ENCODE measurements at regions not wholly inside any gene's neighbourhood (a gene's known extent, or its start where the extent isn't known, plus 50 kb on each side); places are given as distances from the start of the nearest gene placed in this dataset.

- no peak overlapping the region for H3K4me3 ChIP-seq (ENCODE audit: low read depth, low read length)
- H3K36me3 ChIP-seq (ENCODE audit: control insufficient read depth in 2 of 2, insufficient read depth in 1 of 2, low read length in 2 of 2), result no peaks in the 10 kb centered on the region
- no peak overlapping the region for H3K27ac ChIP-seq (ENCODE audit: extremely low read depth, low read depth, low read length)
- POLR2A ChIA-PET, result no interaction called here
- no peaks in the 10 kb centered on the region for H3K4me1 ChIP-seq (ENCODE audit: control insufficient read depth, insufficient read depth, low read length)
- TF ChIP-seq ZNF202 (tag by site-specific recombination; IDR thresholded peaks at IDR 0.05; ENCODE audit: borderline replicate concordance) (no peak), ZNF677 (tag by site-specific recombination; IDR thresholded peaks at IDR 0.05) (no peak), ZNF433 (tag by site-specific recombination; IDR thresholded peaks at IDR 0.05; ENCODE audit: low read depth) (no peak), YY1 (tag by site-specific recombination; IDR thresholded peaks at IDR 0.05) (no peak), IKZF3 (tag by site-specific recombination; IDR thresholded peaks at IDR 0.05) (no peak), ZNF302 (tag by site-specific recombination; IDR thresholded peaks at IDR 0.05; ENCODE audit: low read depth) (no peak)
- CTCF ChIA-PET, result interaction anchor here (0.6 kb wide), 1 partner anchor 418 kb away, joined by 4 read pairs; no protein-coding TSS in a partner anchor
- H3K9me3 ChIP-seq (ENCODE audit: control insufficient read depth, insufficient read depth, low read depth, low read length), result no peaks in the 10 kb centered on the region
These were observed 360.9 kb downstream of the TDRD15 start for GRCh38 chr2:21484643-21485042.

DNA sequence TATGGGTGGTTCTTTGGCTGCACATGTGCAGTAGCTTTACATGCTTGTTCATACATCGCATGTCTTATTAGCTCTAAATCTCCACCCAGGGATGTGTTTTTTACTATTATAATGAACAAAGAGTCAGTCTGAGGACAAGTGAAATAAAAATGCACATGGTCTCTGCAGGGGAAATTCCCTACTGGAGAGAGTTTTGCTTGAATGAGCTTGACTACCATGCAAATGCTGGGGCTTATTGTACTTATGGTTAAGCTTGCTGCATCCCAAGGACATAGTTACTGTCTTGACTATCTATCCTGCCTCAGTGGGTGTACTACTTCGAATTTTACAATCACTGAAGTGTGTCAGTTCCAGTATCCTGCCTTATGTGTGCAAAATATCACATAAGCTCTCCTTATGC, 362.7 kb downstream of the TDRD15 start:
- TF ChIP-seq ZNF626 (tag by site-specific recombination; IDR thresholded peaks at IDR 0.05), result no peak
- no peak for TF ChIP-seq ZNF174 (tag by site-specific recombination; IDR thresholded peaks at IDR 0.05)
- H3K36me3 ChIP-seq (ENCODE audit: control insufficient read depth in 2 of 2, insufficient read depth in 1 of 2, low read length in 2 of 2), result no peaks in the 10 kb centered on the region
- ChIA-PET POLR2A (no interaction called here), CTCF (no interaction called here)
- no peaks in the 10 kb centered on the region for H3K9me3 ChIP-seq (ENCODE audit: control insufficient read depth, insufficient read depth, low read depth, low read length)
- no peaks in the 10 kb centered on the region for H3K4me1 ChIP-seq (ENCODE audit: control insufficient read depth, insufficient read depth, low read length)
- no peak overlapping the region for H3K4me3 ChIP-seq (ENCODE audit: low read depth, low read length)
- no peak overlapping the region for H3K27ac ChIP-seq (ENCODE audit: extremely low read depth, low read depth, low read length)

- no peak for TF ChIP-seq GLIS2 (tag by site-specific recombination; IDR thresholded peaks at IDR 0.05)
- TF ChIP-seq, protein P1, sequence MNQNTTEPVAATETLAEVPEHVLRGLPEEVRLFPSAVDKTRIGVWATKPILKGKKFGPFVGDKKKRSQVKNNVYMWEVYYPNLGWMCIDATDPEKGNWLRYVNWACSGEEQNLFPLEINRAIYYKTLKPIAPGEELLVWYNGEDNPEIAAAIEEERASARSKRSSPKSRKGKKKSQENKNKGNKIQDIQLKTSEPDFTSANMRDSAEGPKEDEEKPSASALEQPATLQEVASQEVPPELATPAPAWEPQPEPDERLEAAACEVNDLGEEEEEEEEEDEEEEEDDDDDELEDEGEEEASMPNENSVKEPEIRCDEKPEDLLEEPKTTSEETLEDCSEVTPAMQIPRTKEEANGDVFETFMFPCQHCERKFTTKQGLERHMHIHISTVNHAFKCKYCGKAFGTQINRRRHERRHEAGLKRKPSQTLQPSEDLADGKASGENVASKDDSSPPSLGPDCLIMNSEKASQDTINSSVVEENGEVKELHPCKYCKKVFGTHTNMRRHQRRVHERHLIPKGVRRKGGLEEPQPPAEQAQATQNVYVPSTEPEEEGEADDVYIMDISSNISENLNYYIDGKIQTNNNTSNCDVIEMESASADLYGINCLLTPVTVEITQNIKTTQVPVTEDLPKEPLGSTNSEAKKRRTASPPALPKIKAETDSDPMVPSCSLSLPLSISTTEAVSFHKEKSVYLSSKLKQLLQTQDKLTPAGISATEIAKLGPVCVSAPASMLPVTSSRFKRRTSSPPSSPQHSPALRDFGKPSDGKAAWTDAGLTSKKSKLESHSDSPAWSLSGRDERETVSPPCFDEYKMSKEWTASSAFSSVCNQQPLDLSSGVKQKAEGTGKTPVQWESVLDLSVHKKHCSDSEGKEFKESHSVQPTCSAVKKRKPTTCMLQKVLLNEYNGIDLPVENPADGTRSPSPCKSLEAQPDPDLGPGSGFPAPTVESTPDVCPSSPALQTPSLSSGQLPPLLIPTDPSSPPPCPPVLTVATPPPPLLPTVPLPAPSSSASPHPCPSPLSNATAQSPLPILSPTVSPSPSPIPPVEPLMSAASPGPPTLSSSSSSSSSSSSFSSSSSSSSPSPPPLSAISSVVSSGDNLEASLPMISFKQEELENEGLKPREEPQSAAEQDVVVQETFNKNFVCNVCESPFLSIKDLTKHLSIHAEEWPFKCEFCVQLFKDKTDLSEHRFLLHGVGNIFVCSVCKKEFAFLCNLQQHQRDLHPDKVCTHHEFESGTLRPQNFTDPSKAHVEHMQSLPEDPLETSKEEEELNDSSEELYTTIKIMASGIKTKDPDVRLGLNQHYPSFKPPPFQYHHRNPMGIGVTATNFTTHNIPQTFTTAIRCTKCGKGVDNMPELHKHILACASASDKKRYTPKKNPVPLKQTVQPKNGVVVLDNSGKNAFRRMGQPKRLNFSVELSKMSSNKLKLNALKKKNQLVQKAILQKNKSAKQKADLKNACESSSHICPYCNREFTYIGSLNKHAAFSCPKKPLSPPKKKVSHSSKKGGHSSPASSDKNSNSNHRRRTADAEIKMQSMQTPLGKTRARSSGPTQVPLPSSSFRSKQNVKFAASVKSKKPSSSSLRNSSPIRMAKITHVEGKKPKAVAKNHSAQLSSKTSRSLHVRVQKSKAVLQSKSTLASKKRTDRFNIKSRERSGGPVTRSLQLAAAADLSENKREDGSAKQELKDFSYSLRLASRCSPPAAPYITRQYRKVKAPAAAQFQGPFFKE (tag by site-specific recombination; IDR thresholded peaks at IDR 0.05; ENCODE audit: borderline replicate concordance), result no peak
- no peak for TF ChIP-seq HOXA7 (CRISPR knock-in tag; IDR thresholded peaks at IDR 0.05; ENCODE audit: borderline replicate concordance)
- ChIA-PET CTCF (no interaction called here), POLR2A (no interaction called here)
- Histone ChIP-seq H3K9me3 (ENCODE audit: control insufficient read depth, insufficient read depth, low read depth, low read length) (no peaks in the 10 kb centered on the region), H3K4me3 (ENCODE audit: low read depth, low read length) (no peak overlapping the region), H3K4me1 (ENCODE audit: control insufficient read depth, insufficient read depth, low read length) (no peaks in the 10 kb centered on the region), H3K36me3 (ENCODE audit: control insufficient read depth in 2 of 2, insufficient read depth in 1 of 2, low read length in 2 of 2) (no peaks in the 10 kb centered on the region), H3K27ac (ENCODE audit: extremely low read depth, low read depth, low read length) (no peak overlapping the region)
These were observed 365.3 kb downstream of the TDRD15 start for GRCh38 chr2:21489080-21489479.

- Histone ChIP-seq H3K4me3 (ENCODE audit: low read depth, low read length) (no peak overlapping the region), H3K4me1 (ENCODE audit: control insufficient read depth, insufficient read depth, low read length) (no peaks in the 10 kb centered on the region), H3K9me3 (ENCODE audit: control insufficient read depth, insufficient read depth, low read depth, low read length) (no peaks in the 10 kb centered on the region), H3K36me3 (ENCODE audit: control insufficient read depth in 2 of 2, insufficient read depth in 1 of 2, low read length in 2 of 2) (no peaks in the 10 kb centered on the region), H3K27ac (ENCODE audit: extremely low read depth, low read depth, low read length) (no peak overlapping the region)
- POLR2A ChIA-PET, result no interaction called here
- CTCF ChIA-PET, result no interaction called here
- TF ChIP-seq ZNF221 (tag by site-specific recombination; IDR thresholded peaks at IDR 0.05; ENCODE audit: borderline replicate concordance) (no peak), ZNF266 (tag by site-specific recombination; IDR thresholded peaks at IDR 0.05; ENCODE audit: low read depth) (no peak), GLIS2 (tag by site-specific recombination; IDR thresholded peaks at IDR 0.05) (no peak), ZBTB21 (tag by site-specific recombination; IDR thresholded peaks at IDR 0.05) (no peak), ZNF175 (tag by site-specific recombination; IDR thresholded peaks at IDR 0.05) (no peak), TRIM28 (IDR thresholded peaks at IDR 0.05; ENCODE audit: borderline replicate concordance, low read length) (no peak), PRDM10 (tag by site-specific recombination; IDR thresholded peaks at IDR 0.05) (no peak), ZNF112 (tag by site-specific recombination; IDR thresholded peaks at IDR 0.05) (no peak), ZNF174 (tag by site-specific recombination; IDR thresholded peaks at IDR 0.05) (no peak), ZNF664 (tag by site-specific recombination; IDR thresholded peaks at IDR 0.05) (no peak), ZNF16 (tag by site-specific recombination; IDR thresholded peaks at IDR 0.05; ENCODE audit: low read depth) (no peak)
These were observed 374.2 kb downstream of the TDRD15 start for GRCh38 chr2:21498016-21498415.

Measured in HEK293 (cell line).